GM12872 (cell line): ENCODE measurements at regions not wholly inside any gene's neighbourhood (a gene's known extent, or its start where the extent isn't known, plus 50 kb on each side); places are given as distances from the start of the nearest gene placed in this dataset.

ENCODE experiments used
- TF ChIP-seq, protein P1 (sequence below): IDR thresholded peaks from 3 replicates; pipeline ENCODE4 v1.5.1; 2011; ENCODE audit warnings: low read depth, mild to moderate bottlenecking, low read length, moderate library complexity; ENCODE audit not compliant: insufficient read depth

- TF ChIP-seq, protein P1, sequence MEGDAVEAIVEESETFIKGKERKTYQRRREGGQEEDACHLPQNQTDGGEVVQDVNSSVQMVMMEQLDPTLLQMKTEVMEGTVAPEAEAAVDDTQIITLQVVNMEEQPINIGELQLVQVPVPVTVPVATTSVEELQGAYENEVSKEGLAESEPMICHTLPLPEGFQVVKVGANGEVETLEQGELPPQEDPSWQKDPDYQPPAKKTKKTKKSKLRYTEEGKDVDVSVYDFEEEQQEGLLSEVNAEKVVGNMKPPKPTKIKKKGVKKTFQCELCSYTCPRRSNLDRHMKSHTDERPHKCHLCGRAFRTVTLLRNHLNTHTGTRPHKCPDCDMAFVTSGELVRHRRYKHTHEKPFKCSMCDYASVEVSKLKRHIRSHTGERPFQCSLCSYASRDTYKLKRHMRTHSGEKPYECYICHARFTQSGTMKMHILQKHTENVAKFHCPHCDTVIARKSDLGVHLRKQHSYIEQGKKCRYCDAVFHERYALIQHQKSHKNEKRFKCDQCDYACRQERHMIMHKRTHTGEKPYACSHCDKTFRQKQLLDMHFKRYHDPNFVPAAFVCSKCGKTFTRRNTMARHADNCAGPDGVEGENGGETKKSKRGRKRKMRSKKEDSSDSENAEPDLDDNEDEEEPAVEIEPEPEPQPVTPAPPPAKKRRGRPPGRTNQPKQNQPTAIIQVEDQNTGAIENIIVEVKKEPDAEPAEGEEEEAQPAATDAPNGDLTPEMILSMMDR, result no peak
These were observed 209.5 kb upstream of the ALCAM start for GRCh38 chr3:105157067-105157765.

- TF ChIP-seq, protein P1, result no peak
These were observed 209.0 kb upstream of the ALCAM start for GRCh38 chr3:105157766-105158085.

GRCh38 chr3:105158286-105158685 is 208.4 kb upstream of the ALCAM start:
- TF ChIP-seq, protein P1, result no peak

DNA sequence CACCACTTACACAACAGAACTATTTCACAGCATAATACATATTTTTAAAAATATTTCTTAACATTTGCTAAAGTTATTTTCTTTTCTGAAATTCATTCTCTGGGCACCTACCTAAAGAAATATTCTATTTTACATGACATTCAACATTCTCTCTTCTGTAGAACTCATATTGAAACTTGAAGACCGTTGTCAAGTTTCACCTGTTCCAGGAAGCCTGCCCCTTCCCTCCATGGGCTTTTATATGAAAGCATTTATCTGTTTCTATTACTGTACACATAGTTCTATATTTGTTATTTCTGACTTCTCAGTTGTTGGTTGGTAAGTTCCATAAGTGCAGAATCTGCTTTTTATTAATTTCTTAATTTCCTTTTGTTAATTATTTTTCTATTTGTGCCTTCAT is 204.3 kb upstream of the ALCAM start:
- TF ChIP-seq, protein P1, result no peak

DNA sequence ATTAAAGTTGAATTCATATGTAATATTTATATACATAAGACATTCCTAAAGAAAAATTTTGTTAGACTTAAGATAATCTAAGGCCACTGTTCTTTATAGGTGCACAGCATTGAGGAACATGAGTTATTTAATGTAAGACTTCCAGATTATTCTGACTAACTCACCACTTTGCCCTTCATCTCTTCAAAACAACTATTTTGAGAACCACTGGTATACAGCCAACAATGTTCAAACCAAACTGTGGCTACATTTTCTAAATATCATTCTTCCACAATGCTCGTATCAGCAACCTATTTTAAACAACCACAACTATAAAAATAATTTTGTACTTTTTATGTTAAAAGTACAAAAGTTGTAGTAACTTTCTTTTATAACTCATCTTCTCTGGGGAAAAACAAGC is 199.8 kb upstream of the ALCAM start:
- TF ChIP-seq, protein P1, result no peak

GRCh38 chr3:105170423-105170822 is 196.3 kb upstream of the ALCAM start:
- TF ChIP-seq, protein P1, result no peak

DNA sequence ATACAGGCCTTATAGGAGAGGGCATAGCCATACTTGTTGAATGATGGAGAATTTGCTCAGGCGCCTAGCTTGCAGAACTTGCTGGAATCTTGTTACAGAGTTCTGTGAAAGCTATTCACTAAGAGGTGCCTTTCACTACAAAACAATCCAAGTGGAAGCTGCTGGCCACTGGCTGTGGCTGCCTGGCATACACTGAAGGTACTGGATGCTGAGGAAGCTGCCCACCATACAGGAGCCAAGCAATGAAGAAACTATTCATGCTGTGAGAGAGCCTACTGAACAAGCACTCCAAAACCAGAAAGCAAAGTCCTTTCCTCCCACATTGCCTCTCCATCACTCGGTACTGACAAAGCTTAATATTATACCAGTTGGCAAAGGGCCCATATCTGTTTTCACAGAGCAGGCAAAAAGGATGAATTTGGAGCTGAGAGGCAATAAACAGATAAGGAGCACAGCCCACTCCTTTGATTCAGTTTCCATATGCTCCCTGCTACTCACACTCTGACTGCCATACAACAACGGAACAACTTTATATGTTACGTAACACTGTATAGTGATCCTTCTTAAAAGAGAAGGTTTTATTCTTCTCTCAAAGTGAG is 192.6 kb upstream of the ALCAM start:
- TF ChIP-seq, protein P1, result no peak

GRCh38 chr3:105177576-105177975 is 189.1 kb upstream of the ALCAM start:
- TF ChIP-seq, protein P1, result no peak
